ENCODE measurements at regions not wholly inside any gene's neighbourhood (a gene's known extent, or its start where the extent isn't known, plus 50 kb on each side); places are given as distances from the start of the nearest gene placed in this dataset.

DNA sequence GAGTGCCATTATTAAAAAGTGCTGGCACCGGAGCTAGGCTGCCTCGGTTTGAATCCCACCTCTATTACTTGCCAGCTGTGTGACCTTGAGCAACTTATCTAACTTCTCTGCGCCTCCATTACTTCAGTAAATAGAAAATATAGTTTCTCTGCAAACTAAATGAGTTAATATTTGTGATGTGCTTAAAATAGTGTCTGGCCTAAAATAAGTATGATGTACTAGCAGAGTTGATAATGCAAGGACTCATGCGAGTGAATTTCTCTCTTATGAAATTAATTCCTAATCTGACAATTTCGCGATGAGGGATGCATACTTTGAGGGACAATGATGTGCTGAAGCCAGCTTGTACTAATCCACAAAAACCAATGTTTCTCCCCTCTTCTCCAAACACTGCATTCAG, 180.8 kb upstream of the NTF3 start:
- Histone ChIP-seq H3K27me3 (ENCODE audit: insufficient read depth, low read depth) (no peaks in the 10 kb centered on the region), H3K27ac (no peak overlapping the region)
- TF ChIP-seq, protein P1, sequence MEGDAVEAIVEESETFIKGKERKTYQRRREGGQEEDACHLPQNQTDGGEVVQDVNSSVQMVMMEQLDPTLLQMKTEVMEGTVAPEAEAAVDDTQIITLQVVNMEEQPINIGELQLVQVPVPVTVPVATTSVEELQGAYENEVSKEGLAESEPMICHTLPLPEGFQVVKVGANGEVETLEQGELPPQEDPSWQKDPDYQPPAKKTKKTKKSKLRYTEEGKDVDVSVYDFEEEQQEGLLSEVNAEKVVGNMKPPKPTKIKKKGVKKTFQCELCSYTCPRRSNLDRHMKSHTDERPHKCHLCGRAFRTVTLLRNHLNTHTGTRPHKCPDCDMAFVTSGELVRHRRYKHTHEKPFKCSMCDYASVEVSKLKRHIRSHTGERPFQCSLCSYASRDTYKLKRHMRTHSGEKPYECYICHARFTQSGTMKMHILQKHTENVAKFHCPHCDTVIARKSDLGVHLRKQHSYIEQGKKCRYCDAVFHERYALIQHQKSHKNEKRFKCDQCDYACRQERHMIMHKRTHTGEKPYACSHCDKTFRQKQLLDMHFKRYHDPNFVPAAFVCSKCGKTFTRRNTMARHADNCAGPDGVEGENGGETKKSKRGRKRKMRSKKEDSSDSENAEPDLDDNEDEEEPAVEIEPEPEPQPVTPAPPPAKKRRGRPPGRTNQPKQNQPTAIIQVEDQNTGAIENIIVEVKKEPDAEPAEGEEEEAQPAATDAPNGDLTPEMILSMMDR (conservative IDR thresholded peaks at IDR 0.05; ENCODE audit: low read depth, low read length), result no peak

DNA sequence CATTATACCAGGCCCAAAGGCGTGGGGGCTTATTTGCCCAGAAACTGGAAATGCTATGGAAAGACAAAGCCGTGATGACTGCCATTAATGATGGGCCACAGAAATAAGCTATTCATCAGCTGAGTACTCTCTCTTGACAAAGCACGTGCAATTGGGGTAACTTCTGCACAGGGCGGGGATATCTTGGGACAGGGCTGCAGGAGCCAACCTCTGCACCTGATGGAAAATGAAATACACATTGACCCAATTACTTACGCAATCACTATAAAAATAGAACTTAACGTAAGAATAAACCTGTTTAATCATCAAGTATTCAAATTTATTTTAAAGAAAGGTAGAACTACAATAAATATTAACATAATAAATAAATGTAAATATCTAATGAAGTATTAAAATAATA, 180.1 kb upstream of the NTF3 start:
- no peak overlapping the region for H2AFZ ChIP-seq (ENCODE audit: low read depth)
- H3K4me2 ChIP-seq, result no peak overlapping the region
- no peak overlapping the region for H3K4me3 ChIP-seq (IDR thresholded peaks at IDR 0.05; ENCODE audit: insufficient read depth, low read depth, low read length)
- H3K4me1 ChIP-seq (ENCODE audit: low read depth, poor library complexity, severe bottlenecking), result no peaks in the 10 kb centered on the region
- H3K9ac ChIP-seq, result no peak overlapping the region
- H3K27me3 ChIP-seq (ENCODE audit: insufficient read depth, low read depth), result no peaks in the 10 kb centered on the region
- no peak overlapping the region for H3K27ac ChIP-seq
- H4K20me1 ChIP-seq (ENCODE audit: insufficient read depth), result no peaks in the 10 kb centered on the region
- H3K36me3 ChIP-seq (ENCODE audit: insufficient read depth), result no peaks in the 10 kb centered on the region
- TF ChIP-seq, protein P1 (conservative IDR thresholded peaks at IDR 0.05; ENCODE audit: low read depth, low read length), result no peak
- no peaks in the 10 kb centered on the region for H3K79me2 ChIP-seq (ENCODE audit: insufficient read depth, low read depth)

More for the DNA sequence above, 180.8 kb upstream of the NTF3 start:
- Histone ChIP-seq H4K20me1 (ENCODE audit: insufficient read depth) (no peaks in the 10 kb centered on the region), H3K4me2 (no peak overlapping the region), H3K36me3 (ENCODE audit: insufficient read depth) (no peaks in the 10 kb centered on the region), H2AFZ (ENCODE audit: low read depth) (no peak overlapping the region), H3K9ac (no peak overlapping the region), H3K4me1 (ENCODE audit: low read depth, poor library complexity, severe bottlenecking) (no peaks in the 10 kb centered on the region), H3K79me2 (ENCODE audit: insufficient read depth, low read depth) (no peaks in the 10 kb centered on the region), H3K4me3 (IDR thresholded peaks at IDR 0.05; ENCODE audit: insufficient read depth, low read depth, low read length) (no peak overlapping the region)

DNA sequence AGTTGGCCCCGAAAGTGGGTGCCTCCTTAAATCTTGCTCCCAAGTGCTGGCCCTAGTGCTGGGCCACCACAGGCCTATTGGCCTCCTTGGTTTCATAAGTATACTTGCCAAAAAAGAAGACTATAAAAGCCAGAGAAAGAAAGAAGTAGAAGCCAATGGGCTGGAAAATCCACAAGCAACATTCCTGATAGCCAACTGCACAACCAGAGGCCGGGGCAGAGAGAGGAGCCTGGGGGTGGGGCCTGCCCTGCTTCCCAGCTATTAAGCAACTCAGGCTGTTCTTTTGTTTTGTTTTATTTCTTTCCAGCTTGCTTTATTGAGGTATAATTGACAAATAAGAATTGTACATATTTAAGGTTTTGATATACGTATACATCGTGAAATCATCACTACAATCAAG, 177.2 kb upstream of the NTF3 start:
- Histone ChIP-seq H3K4me2 (no peak overlapping the region), H3K4me1 (ENCODE audit: low read depth, poor library complexity, severe bottlenecking) (no peaks in the 10 kb centered on the region), H3K27me3 (ENCODE audit: insufficient read depth, low read depth) (no peaks in the 10 kb centered on the region), H3K9ac (no peak overlapping the region), H4K20me1 (ENCODE audit: insufficient read depth) (no peaks in the 10 kb centered on the region), H3K27ac (no peak overlapping the region), H3K79me2 (ENCODE audit: insufficient read depth, low read depth) (no peaks in the 10 kb centered on the region), H3K4me3 (IDR thresholded peaks at IDR 0.05; ENCODE audit: insufficient read depth, low read depth, low read length) (no peak overlapping the region), H2AFZ (ENCODE audit: low read depth) (no peak overlapping the region), H3K36me3 (ENCODE audit: insufficient read depth) (no peaks in the 10 kb centered on the region)
- TF ChIP-seq, protein P1 (conservative IDR thresholded peaks at IDR 0.05; ENCODE audit: low read depth, low read length), result no peak

DNA sequence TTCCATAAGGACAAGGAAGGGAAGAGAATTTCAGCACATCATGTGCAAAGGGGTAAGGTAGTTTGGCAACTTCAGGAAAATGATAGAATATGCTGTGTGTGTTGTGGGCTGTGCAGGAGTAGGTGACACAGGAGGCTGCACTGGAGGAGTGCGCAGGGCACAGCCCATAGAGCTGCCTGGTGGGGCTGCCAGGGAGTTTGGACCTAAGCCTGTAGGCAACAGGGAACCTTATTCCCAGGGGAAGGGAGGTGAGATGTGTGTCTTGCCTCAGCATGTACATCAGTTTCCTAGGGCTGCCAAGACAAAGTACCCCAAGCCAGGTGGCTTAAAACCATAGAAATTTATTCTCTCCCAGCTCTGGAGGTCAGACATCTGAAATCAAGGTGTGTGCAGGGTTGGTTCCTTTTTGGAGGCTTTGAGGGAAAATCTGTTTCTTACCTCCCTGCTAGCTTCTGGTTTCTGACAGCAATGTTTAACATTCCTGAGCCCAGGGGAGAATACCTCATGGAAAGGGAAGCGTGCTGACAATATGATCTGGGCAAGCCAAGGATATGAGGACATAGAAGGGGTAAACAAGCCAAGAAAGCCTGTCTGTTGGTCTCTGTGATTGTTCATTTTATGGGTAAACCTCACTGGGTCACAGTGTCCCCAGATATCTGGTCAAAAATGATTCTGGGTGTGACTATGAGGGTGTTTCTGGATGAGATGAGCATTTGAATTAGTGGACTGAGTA, 174.0 kb upstream of the NTF3 start:
- Histone ChIP-seq H2AFZ (ENCODE audit: low read depth) (no peak overlapping the region), H3K36me3 (ENCODE audit: insufficient read depth) (no peaks in the 10 kb centered on the region), H3K9ac (no peak overlapping the region), H3K27me3 (ENCODE audit: insufficient read depth, low read depth) (no peaks in the 10 kb centered on the region), H3K4me1 (ENCODE audit: low read depth, poor library complexity, severe bottlenecking) (no peaks in the 10 kb centered on the region), H3K4me3 (IDR thresholded peaks at IDR 0.05; ENCODE audit: insufficient read depth, low read depth, low read length) (no peak overlapping the region), H4K20me1 (ENCODE audit: insufficient read depth) (no peaks in the 10 kb centered on the region), H3K79me2 (ENCODE audit: insufficient read depth, low read depth) (no peaks in the 10 kb centered on the region), H3K4me2 (no peak overlapping the region), H3K27ac (no peak overlapping the region)
- TF ChIP-seq, protein P1 (conservative IDR thresholded peaks at IDR 0.05; ENCODE audit: low read depth, low read length), result no peak
